Transverse colon (tissue), 3 donors: ENCODE measurements at regions not wholly inside any gene's neighbourhood (a gene's known extent, or its start where the extent isn't known, plus 50 kb on each side); places are given as distances from the start of the nearest gene placed in this dataset.

ENCODE experiments used
- EP300 ChIP-seq: sonication (generic); formaldehyde crosslinking; IDR thresholded peaks from one replicate; pipeline ENCODE4 v1.6.1; 2017; ENCODE audit warnings: antibody characterized with exemption, low read depth
- POLR2A ChIP-seq: fragments of 450-650 bp; IDR thresholded peaks from one replicate; pipeline ENCODE4 v1.6.1; 2016; ENCODE audit warnings: antibody characterized with exemption, mild to moderate bottlenecking, moderate library complexity
- TF ChIP-seq, protein P1 (sequence below), 5 experiments: fragments of 200-600 bp in 3 of 5; fragments of 450-650 bp in 2 of 5; sonication (generic) in 3 of 5; IDR thresholded peaks; 1 replicate in 2 of 5; 2 replicates in 3 of 5; pipeline ENCODE4 v1.5.1; 2016 to 2017; ENCODE audit warnings: antibody characterized with exemption in 5 of 5, inconsistent platforms in 3 of 5, mild to moderate bottlenecking in 2 of 5, moderate library complexity in 1 of 5

DNA sequence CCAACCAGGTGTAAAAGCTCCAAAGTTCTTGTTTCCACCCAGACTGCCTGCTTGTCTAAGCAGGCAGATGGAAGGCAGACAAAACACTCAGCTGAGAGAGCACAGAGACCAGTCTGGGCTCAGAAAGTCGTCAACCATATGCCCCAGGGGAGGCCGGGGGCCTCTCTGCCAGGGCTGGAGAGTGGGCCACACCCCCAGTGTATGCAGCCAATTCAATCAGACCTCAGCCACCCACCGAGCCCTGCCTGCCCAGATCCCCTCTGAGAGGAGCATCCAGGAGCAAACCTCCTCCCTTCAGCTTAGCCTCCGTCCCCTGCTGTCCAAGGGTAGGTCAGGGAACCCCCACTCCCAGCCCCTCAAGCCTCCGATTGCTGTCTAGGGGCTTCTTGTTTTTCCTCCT is 196.3 kb downstream of the LSM5 start:
- TF ChIP-seq POLR2A = no peak
- TF ChIP-seq, protein P1, sequence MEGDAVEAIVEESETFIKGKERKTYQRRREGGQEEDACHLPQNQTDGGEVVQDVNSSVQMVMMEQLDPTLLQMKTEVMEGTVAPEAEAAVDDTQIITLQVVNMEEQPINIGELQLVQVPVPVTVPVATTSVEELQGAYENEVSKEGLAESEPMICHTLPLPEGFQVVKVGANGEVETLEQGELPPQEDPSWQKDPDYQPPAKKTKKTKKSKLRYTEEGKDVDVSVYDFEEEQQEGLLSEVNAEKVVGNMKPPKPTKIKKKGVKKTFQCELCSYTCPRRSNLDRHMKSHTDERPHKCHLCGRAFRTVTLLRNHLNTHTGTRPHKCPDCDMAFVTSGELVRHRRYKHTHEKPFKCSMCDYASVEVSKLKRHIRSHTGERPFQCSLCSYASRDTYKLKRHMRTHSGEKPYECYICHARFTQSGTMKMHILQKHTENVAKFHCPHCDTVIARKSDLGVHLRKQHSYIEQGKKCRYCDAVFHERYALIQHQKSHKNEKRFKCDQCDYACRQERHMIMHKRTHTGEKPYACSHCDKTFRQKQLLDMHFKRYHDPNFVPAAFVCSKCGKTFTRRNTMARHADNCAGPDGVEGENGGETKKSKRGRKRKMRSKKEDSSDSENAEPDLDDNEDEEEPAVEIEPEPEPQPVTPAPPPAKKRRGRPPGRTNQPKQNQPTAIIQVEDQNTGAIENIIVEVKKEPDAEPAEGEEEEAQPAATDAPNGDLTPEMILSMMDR (IDR thresholded peaks at IDR 0.05) = no peak
- no peak for TF ChIP-seq EP300
